Mesenteric fat pad (tissue), 1 donor: ENCODE measurements at regions not wholly inside any gene's neighbourhood (a gene's known extent, or its start where the extent isn't known, plus 50 kb on each side); places are given as distances from the start of the nearest gene placed in this dataset.
A peak's percentile ranks its signal among the peaks of the same experiment; 100 is the strongest.

Experiments
- DNase-seq: peaks from one replicate; pipeline ENCODE4 v3.0.0-alpha.2; 2020; ENCODE audit warnings: low spot score
- donor health status: DM: yes; HTN: yes; CAD: no.

- DNase-seq = no peak
Observed at GRCh38 chr1:69305621-69306020, 262.1 kb upstream of the LRRC7 start.

GRCh38 chr1:69312055-69312732, 255.5 kb upstream of the LRRC7 start:
- DNase-seq = no peak

- no peak for DNase-seq
Observed at GRCh38 chr1:69313118-69313517, 254.6 kb upstream of the LRRC7 start.

GRCh38 chr1:69315416-69315815, 252.3 kb upstream of the LRRC7 start:
- DNase-seq = no peak

- no peak for DNase-seq
Observed at GRCh38 chr1:69315823-69316222, 251.9 kb upstream of the LRRC7 start.

GRCh38 chr1:69319287-69319686, 248.4 kb upstream of the LRRC7 start:
- no peak for DNase-seq

GRCh38 chr1:69320757-69321211, 246.9 kb upstream of the LRRC7 start:
- DNase-seq = no peak

GRCh38 chr1:69321311-69321710, 246.4 kb upstream of the LRRC7 start:
- DNase-seq = no peak

GRCh38 chr1:69328186-69328585, 239.5 kb upstream of the LRRC7 start:
- no peak for DNase-seq

- DNase-seq = no peak
Observed at GRCh38 chr1:69363236-69363635, 204.5 kb upstream of the LRRC7 start.

GRCh38 chr1:69373520-69373919, 194.2 kb upstream of the LRRC7 start:
- no peak for DNase-seq

- DNase-seq = no peak
Observed at GRCh38 chr1:69376408-69376807, 191.3 kb upstream of the LRRC7 start.

GRCh38 chr1:69377507-69377906, 190.2 kb upstream of the LRRC7 start:
- no peak for DNase-seq

- DNase-seq = no peak
Observed at GRCh38 chr1:69388044-69388443, 179.7 kb upstream of the LRRC7 start.

- no peak for DNase-seq
Observed at GRCh38 chr1:69400128-69400527, 167.6 kb upstream of the LRRC7 start.

GRCh38 chr1:69401879-69402278, 165.8 kb upstream of the LRRC7 start:
- no peak for DNase-seq

GRCh38 chr1:69403756-69404320, 163.9 kb upstream of the LRRC7 start:
- DNase-seq = no peak

GRCh38 chr1:69404486-69404885, 163.2 kb upstream of the LRRC7 start:
- no peak for DNase-seq

- DNase-seq = no peak
Observed at GRCh38 chr1:69406244-69406643, 161.5 kb upstream of the LRRC7 start.

- no peak for DNase-seq
Observed at GRCh38 chr1:69409731-69410456, 157.8 kb upstream of the LRRC7 start.

- DNase-seq = no peak
Observed at GRCh38 chr1:69410457-69410850, 157.3 kb upstream of the LRRC7 start.

GRCh38 chr1:69410893-69411292, 156.8 kb upstream of the LRRC7 start:
- DNase-seq = peak; percentile 74

- no peak for DNase-seq
Observed at GRCh38 chr1:69411617-69412016, 156.1 kb upstream of the LRRC7 start.
